Kidney capillary endothelial cell (primary cell): ENCODE measurements at regions not wholly inside any gene's neighbourhood (a gene's known extent, or its start where the extent isn't known, plus 50 kb on each side); places are given as distances from the start of the nearest gene placed in this dataset.

Source experiments
- DNase-seq: peaks from one replicate; pipeline ENCODE4 v3.0.0-alpha.2; 2018; ENCODE audit warnings: low spot score

GRCh38 chr10:71069909-71070666 lies 142.3 kb upstream of the UNC5B start:
- DNase-seq: no peak

GRCh38 chr10:71070741-71071140 lies 141.6 kb upstream of the UNC5B start:
- no peak for DNase-seq

GRCh38 chr10:71072131-71072822 lies 140.1 kb upstream of the UNC5B start:
- no peak for DNase-seq

GRCh38 chr10:71072823-71073210 lies 139.6 kb upstream of the UNC5B start:
- no peak for DNase-seq

- no peak for DNase-seq
Measured at GRCh38 chr10:71073451-71074175, 138.8 kb upstream of the UNC5B start.

- no peak for DNase-seq
Measured at GRCh38 chr10:71074176-71074755, 138.1 kb upstream of the UNC5B start.

GRCh38 chr10:71075086-71075758 lies 137.1 kb upstream of the UNC5B start:
- DNase-seq: no peak

GRCh38 chr10:71075759-71076472 lies 136.5 kb upstream of the UNC5B start:
- no peak for DNase-seq

GRCh38 chr10:71076473-71077142 lies 135.8 kb upstream of the UNC5B start:
- DNase-seq: no peak

- DNase-seq: no peak
Measured at GRCh38 chr10:71077143-71077581, 135.2 kb upstream of the UNC5B start.

- DNase-seq: no peak
Measured at GRCh38 chr10:71077796-71078453, 134.4 kb upstream of the UNC5B start.

- DNase-seq: no peak
Measured at GRCh38 chr10:71078454-71079145, 133.8 kb upstream of the UNC5B start.

- DNase-seq: no peak
Measured at GRCh38 chr10:71079761-71080380, 132.5 kb upstream of the UNC5B start.

- DNase-seq: no peak
Measured at GRCh38 chr10:71080381-71081228, 131.8 kb upstream of the UNC5B start.

GRCh38 chr10:71081229-71081560 lies 131.2 kb upstream of the UNC5B start:
- DNase-seq: no peak

GRCh38 chr10:71081912-71082311 lies 130.5 kb upstream of the UNC5B start:
- DNase-seq: no peak

GRCh38 chr10:71082960-71083715 lies 129.2 kb upstream of the UNC5B start:
- no peak for DNase-seq

GRCh38 chr10:71083716-71083975 lies 128.7 kb upstream of the UNC5B start:
- no peak for DNase-seq
